Calu3 (cell line): ENCODE measurements at regions not wholly inside any gene's neighbourhood (a gene's known extent, or its start where the extent isn't known, plus 50 kb on each side); places are given as distances from the start of the nearest gene placed in this dataset.

Experiments
- BruUV-seq: library from RNA; stranded (reverse); fragments of 400-500 nt; replicated peaks from 2 replicates; lab custom pipeline; 2021; lab: Mats Ljungman, UMichigan
- CTCF ChIA-PET: fragments of 300-600 bp; sonication (Branson Sonifier 250); formaldehyde crosslinking; loops from one replicate; lab custom pipeline; 2022; ENCODE audit warnings: antibody characterized with exemption; lab: Charles Lee
- DNase-seq: peaks from one replicate; pipeline ENCODE4 v3.0.0; 2022
- H3K27ac Mint-ChIP-seq: one replicate; pipeline ENCODE4 v1.8.0; 2022; ENCODE audit warnings: mixed read lengths; ENCODE audit not compliant: unreplicated experiment
- H3K27me3 Mint-ChIP-seq: one replicate; pipeline ENCODE4 v1.8.0; 2022; ENCODE audit warnings: mixed read lengths; ENCODE audit not compliant: unreplicated experiment
- H3K36me3 Mint-ChIP-seq: one replicate; pipeline ENCODE4 v1.8.0; 2022; ENCODE audit warnings: mild to moderate bottlenecking, moderate library complexity, mixed read lengths; ENCODE audit not compliant: insufficient read depth, unreplicated experiment
- H3K4me1 Mint-ChIP-seq: one replicate; pipeline ENCODE4 v1.8.0; 2022; ENCODE audit warnings: mild to moderate bottlenecking, low read depth, mixed read lengths; ENCODE audit not compliant: unreplicated experiment
- H3K4me3 Mint-ChIP-seq: one replicate; pipeline ENCODE4 v1.8.0; 2022; ENCODE audit warnings: mild to moderate bottlenecking, low read depth, moderate library complexity, mixed read lengths; ENCODE audit not compliant: unreplicated experiment
- H3K9me3 Mint-ChIP-seq: one replicate; pipeline ENCODE4 v1.8.0; 2022; ENCODE audit warnings: low read depth, mixed read lengths; ENCODE audit not compliant: unreplicated experiment
- intact Hi-C: fragments of 100-400 bp; cut with micrococcal nuclease; formaldehyde crosslinking; loops from one replicate; pipeline ENCODE4 v1.10.0; 2022; ENCODE audit not compliant: unreplicated experiment
- TF ChIP-seq, protein P1 (sequence below): fragments of 200-600 bp; IDR thresholded peaks from one replicate; pipeline ENCODE4 v1.8.0; 2022; ENCODE audit warnings: antibody characterized with exemption; ENCODE audit not compliant: unreplicated experiment

GRCh38 chr4:18401425-18401824 is 379.9 kb upstream of the LCORL start:
- CTCF ChIA-PET: no interaction called here
- H3K27me3 Mint-ChIP-seq: no peaks in the 10 kb centered on the region
- H3K4me1 Mint-ChIP-seq: no peaks in the 10 kb centered on the region
- TF ChIP-seq, protein P1, sequence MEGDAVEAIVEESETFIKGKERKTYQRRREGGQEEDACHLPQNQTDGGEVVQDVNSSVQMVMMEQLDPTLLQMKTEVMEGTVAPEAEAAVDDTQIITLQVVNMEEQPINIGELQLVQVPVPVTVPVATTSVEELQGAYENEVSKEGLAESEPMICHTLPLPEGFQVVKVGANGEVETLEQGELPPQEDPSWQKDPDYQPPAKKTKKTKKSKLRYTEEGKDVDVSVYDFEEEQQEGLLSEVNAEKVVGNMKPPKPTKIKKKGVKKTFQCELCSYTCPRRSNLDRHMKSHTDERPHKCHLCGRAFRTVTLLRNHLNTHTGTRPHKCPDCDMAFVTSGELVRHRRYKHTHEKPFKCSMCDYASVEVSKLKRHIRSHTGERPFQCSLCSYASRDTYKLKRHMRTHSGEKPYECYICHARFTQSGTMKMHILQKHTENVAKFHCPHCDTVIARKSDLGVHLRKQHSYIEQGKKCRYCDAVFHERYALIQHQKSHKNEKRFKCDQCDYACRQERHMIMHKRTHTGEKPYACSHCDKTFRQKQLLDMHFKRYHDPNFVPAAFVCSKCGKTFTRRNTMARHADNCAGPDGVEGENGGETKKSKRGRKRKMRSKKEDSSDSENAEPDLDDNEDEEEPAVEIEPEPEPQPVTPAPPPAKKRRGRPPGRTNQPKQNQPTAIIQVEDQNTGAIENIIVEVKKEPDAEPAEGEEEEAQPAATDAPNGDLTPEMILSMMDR: no peak
- no peak overlapping the region for H3K4me3 Mint-ChIP-seq
- no TSS peak for BruUV-seq
- peaks cover 2% of the 10 kb centered on the region for H3K9me3 Mint-ChIP-seq
- no peak for DNase-seq
- no peaks in the 10 kb centered on the region for H3K36me3 Mint-ChIP-seq
- intact Hi-C loops: no loop called here
- no peak overlapping the region for H3K27ac Mint-ChIP-seq

- intact Hi-C loops: no loop called here
- H3K4me1 Mint-ChIP-seq: no peaks in the 10 kb centered on the region
- CTCF ChIA-PET: interaction anchor here (0.6 kb wide), 2 partner anchors 30 to 98 kb away, joined by 3 read pairs; no protein-coding TSS in a partner anchor
These were observed 377.1 kb upstream of the LCORL start for GRCh38 chr4:18398661-18399060.

DNA sequence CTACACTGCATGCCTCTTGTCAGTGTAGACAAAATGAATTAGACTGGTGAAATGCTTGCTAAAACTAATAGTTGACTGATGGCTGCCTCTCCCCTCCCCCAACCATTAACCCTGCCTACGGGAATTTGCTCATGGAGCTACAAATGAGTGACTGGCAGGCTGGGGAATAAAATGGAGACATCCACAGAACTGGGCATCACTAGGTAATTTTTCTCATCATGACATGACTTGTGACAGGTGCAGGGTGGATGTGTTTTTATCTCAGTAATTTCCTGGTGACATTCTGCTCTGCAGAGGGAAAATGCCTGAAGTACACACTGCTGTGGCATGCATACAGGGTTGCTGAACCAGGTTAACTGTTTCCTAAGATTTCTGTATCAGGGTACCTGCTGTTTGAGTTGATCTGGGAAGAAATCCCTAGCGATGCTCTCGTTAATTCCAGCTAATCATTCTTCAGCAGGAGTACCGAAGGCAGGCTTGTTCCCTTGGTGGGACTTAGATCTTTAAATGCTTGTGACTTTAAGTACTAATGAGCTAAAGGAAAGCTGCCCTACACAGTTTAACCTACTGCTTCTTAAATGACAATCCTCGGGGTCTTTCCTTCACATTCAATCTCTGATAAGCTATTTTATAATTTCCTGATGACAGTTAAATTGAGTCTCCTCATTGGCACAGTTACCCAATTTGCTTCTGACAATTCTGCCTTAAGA is 376.3 kb upstream of the LCORL start:
- Mint-ChIP-seq H3K27me3 (no peaks in the 10 kb centered on the region), H3K9me3 (peaks cover 5% of the 10 kb centered on the region), H3K4me1 (no peaks in the 10 kb centered on the region), H3K4me3 (no peak overlapping the region), H3K36me3 (no peaks in the 10 kb centered on the region), H3K27ac (no peak overlapping the region)
- CTCF ChIA-PET: no interaction called here
- no TSS peak for BruUV-seq
- intact Hi-C loops: no loop called here
- TF ChIP-seq, protein P1: no peak
- no peak for DNase-seq

More at GRCh38 chr4:18398661-18399060, 377.1 kb upstream of the LCORL start:
- Mint-ChIP-seq H3K27ac (no peak overlapping the region), H3K9me3 (peaks cover 5% of the 10 kb centered on the region), H3K27me3 (no peaks in the 10 kb centered on the region), H3K36me3 (no peaks in the 10 kb centered on the region), H3K4me3 (no peak overlapping the region)
- TF ChIP-seq, protein P1: no peak
- DNase-seq: no peak
- BruUV-seq: no TSS peak

- CTCF ChIA-PET: no interaction called here
- intact Hi-C loops: no loop called here
These were observed 373.1 kb upstream of the LCORL start for GRCh38 chr4:18394656-18395055.

More at GRCh38 chr4:18394656-18395055, 373.1 kb upstream of the LCORL start:
- no peaks in the 10 kb centered on the region for H3K27me3 Mint-ChIP-seq
- H3K4me3 Mint-ChIP-seq: no peak overlapping the region
- no peaks in the 10 kb centered on the region for H3K36me3 Mint-ChIP-seq
- H3K27ac Mint-ChIP-seq: no peak overlapping the region
- TF ChIP-seq, protein P1: no peak
- H3K4me1 Mint-ChIP-seq: no peaks in the 10 kb centered on the region
- H3K9me3 Mint-ChIP-seq: peaks cover 9% of the 10 kb centered on the region
- DNase-seq: no peak
- no TSS peak for BruUV-seq
